ENCODE measurements at regions not wholly inside any gene's neighbourhood (a gene's known extent, or its start where the extent isn't known, plus 50 kb on each side); places are given as distances from the start of the nearest gene placed in this dataset.

GRCh38 chr20:17863577-17864292, 104.9 kb downstream of the SNX5 start:
- TF ChIP-seq EZH2phosphoT487 (IDR thresholded peaks at IDR 0.05; ENCODE audit: borderline replicate concordance) = no peak
- TF ChIP-seq POLR2AphosphoS5 (IDR thresholded peaks at IDR 0.05; ENCODE audit: low read depth, low read length) = no peak
- TF ChIP-seq REST (IDR thresholded peaks at IDR 0.05; ENCODE audit: low read depth) = no peak

All from HCT116 (cell line).